Psoas muscle (tissue), 7 donors: ENCODE measurements at regions not wholly inside any gene's neighbourhood (a gene's known extent, or its start where the extent isn't known, plus 50 kb on each side); places are given as distances from the start of the nearest gene placed in this dataset.

ENCODE experiments used
- ATAC-seq, 4 donors: fragments of 200-7000 bp; cut with Tn5 transposase; one replicate each; pipeline ENCODE4 v1.9.1; 2020; ENCODE audit warnings: moderate library complexity in 3 of 4, mild to moderate bottlenecking in 2 of 4
- DNase-seq, 2 donors: peaks; one replicate each; pipeline ENCODE4 v3.0.0-alpha.2; 2020
- H3K27ac ChIP-seq: fragments of 200-600 bp; one replicate; pipeline ENCODE4 v1.8.0; 2022
- H3K27me3 ChIP-seq, 3 donors: fragments of 200-600 bp in 1 of 3; one replicate each; pipeline versions ENCODE4 v1.6.1 to v1.8.0; 2013 to 2022; ENCODE audit warnings: low read length in 2 of 3, mild to moderate bottlenecking in 2 of 3, moderate library complexity in 1 of 3; ENCODE audit not compliant: insufficient read depth in 3 of 3
- H3K36me3 ChIP-seq, 2 donors: fragments of 200-600 bp in 1 of 2; one replicate each; pipeline versions ENCODE4 v1.6.1 to v1.8.0; 2013 to 2022; ENCODE audit warnings: low read depth in 1 of 2, mild to moderate bottlenecking in 1 of 2, moderate library complexity in 1 of 2; ENCODE audit not compliant: insufficient read depth in 1 of 2
- H3K4me1 ChIP-seq: fragments of 200-600 bp; one replicate; pipeline ENCODE4 v1.8.0; 2022
- H3K4me3 ChIP-seq: fragments of 200-600 bp; one replicate; pipeline ENCODE4 v1.8.0; 2022; ENCODE audit warnings: mild to moderate bottlenecking
- H3K9me3 ChIP-seq: fragments of 200-600 bp; one replicate; pipeline ENCODE4 v1.8.0; 2022
- CTCF ChIP-seq: fragments of 200-600 bp; IDR thresholded peaks from one replicate; pipeline ENCODE4 v1.8.0; 2022; ENCODE audit warnings: antibody characterized with exemption
- WGBS, 3 donors: extraction: QIAGEN DNeasy Blood & Tissue Kit; methylation state at CpG; one replicate each; pipeline versions ENCODE4 v1.1.6 to v1.1.7; 2013; 5-methylcytosine and 5-hydroxymethylcytosine counted together
- intact Hi-C, 2 donors: fragments of 100-400 bp; cut with DNase I; formaldehyde crosslinking; loops; one replicate each; pipeline versions ENCODE4 v1.11.0 to v1.14.2; 2022
- donor health status: healthy with polysubstance abuse.
- donor health status: DM: no; HTN: no; CAD: no; lungs with moderate emphysema.
- donor health status: Bipolar disorder and iron deficiency.
- donor health status: healthy.
- donor health status: DM: yes; HTN: yes; CAD: no.
- donor health status: DM: no; HTN: no; CAD: no.
- donor health status: DM: yes; HTN: yes; CAD: no.

- ATAC-seq, result no peak
- Histone ChIP-seq H3K4me3 (no peak overlapping the region), H3K9me3 (no peaks in the 10 kb centered on the region), H3K27me3 (peaks cover 0 to 5% (median 0%) of the 10 kb centered on the region in 3 donors), H3K36me3 (no peaks in the 10 kb centered on the region), H3K27ac (no peak overlapping the region), H3K4me1 (no peaks in the 10 kb centered on the region)
- no peak for TF ChIP-seq CTCF
- DNase-seq, result no peak
- 60 to 72% (median 66%) methylated on average over 5 of the region's 5 CpGs for WGBS, 3 donors
- intact Hi-C loops, result no loop called here
Observed at GRCh38 chr5:158020555-158021418, 161.8 kb upstream of the CLINT1 start.

- Histone ChIP-seq H3K4me1 (no peaks in the 10 kb centered on the region), H3K9me3 (no peaks in the 10 kb centered on the region), H3K27ac (no peak overlapping the region), H3K36me3 (no peaks in the 10 kb centered on the region), H3K27me3 (peaks cover 0 to under 1% (median 0%) of the 10 kb centered on the region in 3 donors), H3K4me3 (no peak overlapping the region)
- intact Hi-C loops, result no loop called here
- WGBS, 3 donors, result 55 to 60% (median 60%) methylated on average over 2 of the region's 2 CpGs
- no peak for TF ChIP-seq CTCF
- DNase-seq, result no peak
- ATAC-seq, result no peak
Observed at GRCh38 chr5:158017469-158017868, 158.5 kb upstream of the CLINT1 start.

- intact Hi-C loops, result no loop called here
- Histone ChIP-seq H3K36me3 (no peaks in the 10 kb centered on the region), H3K9me3 (no peaks in the 10 kb centered on the region), H3K27me3 (peaks cover 0 to 6% (median 2%) of the 10 kb centered on the region in 3 donors), H3K27ac (no peak overlapping the region), H3K4me1 (no peaks in the 10 kb centered on the region), H3K4me3 (no peak overlapping the region)
- ATAC-seq (no peak), DNase-seq (no peak)
- WGBS, 3 donors, result 64 to 95% (median 88%) methylated on average over 1 of the region's 1 CpG
- no peak for TF ChIP-seq CTCF
Observed at GRCh38 chr5:158014372-158014771, 155.4 kb upstream of the CLINT1 start.

- no peaks in the 10 kb centered on the region for H3K9me3 ChIP-seq
- 17 to 21% (median 20%) methylated on average over 6 of the region's 6 CpGs for WGBS, 3 donors
- no peak overlapping the region for H3K4me3 ChIP-seq
- no peaks in the 10 kb centered on the region for H3K4me1 ChIP-seq
- no peak for DNase-seq
- no peak overlapping the region for H3K27ac ChIP-seq
- ATAC-seq, result no peak
- no peaks in the 10 kb centered on the region for H3K36me3 ChIP-seq
- TF ChIP-seq CTCF, result peak; percentile 10
- intact Hi-C loops, result no loop called here
- peaks cover 0 to 6% (median 2%) of the 10 kb centered on the region in 3 donors for H3K27me3 ChIP-seq
Observed at GRCh38 chr5:158013939-158014338, 155.0 kb upstream of the CLINT1 start.
